Stimulated activated memory B cell treated with anti-CD40 and anti-IgM and Interleukin-4, amounts not matched to agents 10 μg/mL and 1 μg/mL and 100 μg/mL, for 72 hours (primary cell): ENCODE measurements at regions not wholly inside any gene's neighbourhood (a gene's known extent, or its start where the extent isn't known, plus 50 kb on each side); places are given as distances from the start of the nearest gene placed in this dataset.

ENCODE experiments used
- ATAC-seq: fragments of 150-1000 bp; cut with Tn5 transposase; 2 replicates; pipeline ENCODE4 v1.10.0; 2021
- H3K27ac Mint-ChIP-seq: one replicate; pipeline ENCODE4 v1.8.0; 2022; ENCODE audit warnings: mild to moderate bottlenecking, mixed read lengths
- H3K27me3 Mint-ChIP-seq: one replicate; pipeline ENCODE4 v1.8.0; 2022; ENCODE audit warnings: mixed read lengths
- H3K36me3 Mint-ChIP-seq: one replicate; pipeline ENCODE4 v1.8.0; 2022; ENCODE audit warnings: mixed read lengths
- H3K4me1 Mint-ChIP-seq: one replicate; pipeline ENCODE4 v1.8.0; 2022; ENCODE audit warnings: mixed read lengths
- H3K4me3 Mint-ChIP-seq: one replicate; pipeline ENCODE4 v1.8.0; 2022; ENCODE audit warnings: mild to moderate bottlenecking, moderate library complexity, mixed read lengths
- H3K9me3 Mint-ChIP-seq: one replicate; pipeline ENCODE4 v1.8.0; 2022; ENCODE audit warnings: mixed read lengths

DNA sequence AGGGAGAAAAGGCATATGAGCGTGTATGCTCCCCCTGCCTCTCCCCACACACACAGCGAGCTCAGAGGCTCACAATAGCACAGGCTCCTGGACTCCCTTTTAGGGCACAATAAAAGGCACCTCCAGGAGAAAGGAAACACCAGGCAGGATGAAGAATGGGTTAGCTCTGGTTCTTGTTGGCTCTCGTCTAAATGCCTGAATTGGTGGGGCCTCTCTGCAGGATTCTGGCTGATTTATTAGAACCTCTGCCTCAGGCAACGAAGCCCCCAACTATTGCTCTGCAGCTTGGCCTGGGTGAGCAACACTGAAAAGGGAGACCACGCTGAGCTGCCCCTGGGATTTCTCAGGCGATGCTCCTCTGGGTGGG is 590.9 kb upstream of the PLXNA2 start:
- ATAC-seq: no peak

DNA sequence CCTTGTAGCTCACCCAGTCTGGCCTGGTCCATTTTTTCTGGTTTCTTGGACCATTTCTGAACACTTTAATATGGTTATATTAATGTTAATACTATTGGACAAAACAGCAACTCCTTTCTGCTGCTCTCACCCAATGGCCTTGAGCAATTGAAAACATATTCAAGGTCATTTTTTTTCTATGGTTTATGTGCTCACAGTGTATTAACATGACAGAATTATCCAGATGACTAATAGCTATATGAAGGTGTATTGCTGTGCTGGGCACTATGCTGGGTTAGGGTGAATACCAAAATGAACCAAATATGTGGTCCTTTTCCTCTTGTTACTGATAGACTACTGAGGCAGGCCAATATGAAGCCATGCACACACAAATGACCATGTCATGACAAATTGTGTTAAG is 591.6 kb upstream of the PLXNA2 start:
- no peak overlapping the region for H3K4me3 Mint-ChIP-seq
- ATAC-seq: no peak

More for the DNA sequence above, 590.9 kb upstream of the PLXNA2 start:
- H3K4me1 Mint-ChIP-seq: no peaks in the 10 kb centered on the region
- no peaks in the 10 kb centered on the region for H3K9me3 Mint-ChIP-seq
- no peaks in the 10 kb centered on the region for H3K36me3 Mint-ChIP-seq
- no peaks in the 10 kb centered on the region for H3K27me3 Mint-ChIP-seq
- no peak overlapping the region for H3K4me3 Mint-ChIP-seq
- no peak overlapping the region for H3K27ac Mint-ChIP-seq

GRCh38 chr1:208837242-208837641 is 593.1 kb upstream of the PLXNA2 start:
- Mint-ChIP-seq H3K9me3 (no peaks in the 10 kb centered on the region), H3K36me3 (no peaks in the 10 kb centered on the region), H3K4me1 (no peaks in the 10 kb centered on the region), H3K27me3 (no peaks in the 10 kb centered on the region), H3K4me3 (no peak overlapping the region), H3K27ac (no peak overlapping the region)
- ATAC-seq: no peak

More for the DNA sequence above, 591.6 kb upstream of the PLXNA2 start:
- no peaks in the 10 kb centered on the region for H3K36me3 Mint-ChIP-seq
- H3K4me1 Mint-ChIP-seq: no peaks in the 10 kb centered on the region
- no peak overlapping the region for H3K27ac Mint-ChIP-seq
- no peaks in the 10 kb centered on the region for H3K9me3 Mint-ChIP-seq
- H3K27me3 Mint-ChIP-seq: no peaks in the 10 kb centered on the region

- H3K27ac Mint-ChIP-seq: no peak overlapping the region
- peaks cover 8% of the 10 kb centered on the region for H3K27me3 Mint-ChIP-seq
- no peak overlapping the region for H3K4me3 Mint-ChIP-seq
- no peaks in the 10 kb centered on the region for H3K36me3 Mint-ChIP-seq
- H3K4me1 Mint-ChIP-seq: no peaks in the 10 kb centered on the region
- H3K9me3 Mint-ChIP-seq: no peaks in the 10 kb centered on the region
- no peak for ATAC-seq
Measured at GRCh38 chr1:208841436-208841835, 597.3 kb upstream of the PLXNA2 start.

DNA sequence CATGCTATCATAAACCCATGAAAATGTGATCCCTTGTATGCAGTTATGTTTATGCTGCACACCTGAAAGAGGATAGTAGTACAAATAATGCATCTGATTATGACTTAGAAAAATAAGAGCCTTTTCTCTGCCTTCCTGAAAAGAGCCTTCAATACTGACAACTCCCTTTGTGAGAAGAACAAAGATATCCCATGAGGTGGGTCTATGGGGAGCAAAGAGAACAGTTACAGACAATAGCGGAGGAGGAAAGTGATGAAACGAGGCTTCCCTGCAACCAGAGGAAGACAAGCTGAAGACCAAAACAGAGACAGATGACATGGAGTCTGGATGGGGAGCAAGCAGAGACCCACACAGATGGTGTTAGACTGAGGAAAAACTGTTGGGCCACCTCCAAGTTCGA is 598.3 kb upstream of the PLXNA2 start:
- no peak for ATAC-seq
- Mint-ChIP-seq H3K36me3 (no peaks in the 10 kb centered on the region), H3K4me1 (no peaks in the 10 kb centered on the region)

DNA sequence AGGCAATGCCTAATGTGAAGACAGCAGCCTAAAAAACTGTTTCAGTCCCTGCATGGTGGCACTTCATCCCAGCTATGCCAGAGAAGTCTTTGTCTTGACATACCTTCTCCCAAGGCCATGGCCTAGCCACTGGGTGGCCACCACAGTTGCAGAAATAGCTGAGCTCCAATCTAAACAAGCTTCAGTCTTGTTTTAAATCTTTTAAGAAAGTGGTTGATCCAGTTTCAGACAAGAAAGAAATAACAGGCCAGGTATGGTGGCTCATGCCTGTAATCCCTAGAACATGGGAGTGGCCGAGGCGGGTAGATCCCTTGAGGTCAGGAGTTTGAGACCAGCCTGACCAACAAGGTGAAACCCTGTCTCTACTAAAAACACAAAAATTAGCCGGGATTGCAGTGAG is 600.0 kb upstream of the PLXNA2 start:
- Mint-ChIP-seq H3K4me3 (no peak overlapping the region), H3K27me3 (peaks cover 8% of the 10 kb centered on the region), H3K27ac (no peak overlapping the region), H3K36me3 (no peaks in the 10 kb centered on the region), H3K4me1 (no peaks in the 10 kb centered on the region), H3K9me3 (no peaks in the 10 kb centered on the region)
- ATAC-seq: no peak

More for the DNA sequence above, 598.3 kb upstream of the PLXNA2 start:
- Mint-ChIP-seq H3K4me3 (no peak overlapping the region), H3K27ac (no peak overlapping the region), H3K9me3 (no peaks in the 10 kb centered on the region), H3K27me3 (peaks cover 8% of the 10 kb centered on the region)

DNA sequence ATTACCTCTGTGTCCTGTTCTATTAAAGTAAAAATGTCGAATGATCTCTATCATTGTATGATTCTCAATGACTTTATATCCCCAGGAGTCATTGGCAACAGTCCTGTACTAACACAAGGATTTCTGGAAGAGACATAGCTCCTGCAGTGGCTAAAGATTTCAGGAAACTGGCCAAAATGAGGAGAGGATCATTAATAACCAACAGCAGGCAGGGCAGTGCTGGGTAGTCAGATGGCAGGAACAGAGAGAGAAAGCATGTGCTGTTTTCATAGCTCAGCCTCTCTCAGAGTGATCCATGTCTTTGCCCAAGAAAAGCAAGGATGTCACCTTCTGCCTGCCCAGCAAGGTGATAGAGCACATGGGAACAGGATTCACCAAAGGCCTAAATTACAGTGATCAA is 604.7 kb upstream of the PLXNA2 start:
- no peaks in the 10 kb centered on the region for H3K9me3 Mint-ChIP-seq
- no peak overlapping the region for H3K27ac Mint-ChIP-seq

DNA sequence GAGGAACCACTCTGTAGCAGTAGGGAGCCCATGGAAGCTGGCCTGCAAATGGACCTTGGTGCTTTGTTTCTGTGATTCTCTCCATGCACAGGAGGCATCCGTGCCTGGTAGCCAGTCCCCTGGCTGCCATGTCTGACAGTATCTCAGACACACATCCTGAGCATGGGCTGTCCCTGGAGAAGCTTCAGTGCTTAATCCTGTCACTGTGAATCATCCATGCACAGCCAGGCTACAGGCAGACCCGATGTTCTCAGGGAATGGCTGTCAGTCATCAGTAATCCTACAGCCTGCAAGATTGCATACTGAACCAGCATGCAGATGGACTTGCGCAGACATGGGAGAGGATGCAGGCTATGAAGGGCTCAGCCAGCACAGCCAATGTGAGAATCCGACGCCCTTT is 606.3 kb upstream of the PLXNA2 start:
- H3K4me3 Mint-ChIP-seq: no peak overlapping the region
- H3K27ac Mint-ChIP-seq: no peak overlapping the region
- peaks cover 8% of the 10 kb centered on the region for H3K27me3 Mint-ChIP-seq
- no peak for ATAC-seq
- H3K36me3 Mint-ChIP-seq: no peaks in the 10 kb centered on the region
- H3K4me1 Mint-ChIP-seq: no peaks in the 10 kb centered on the region
- H3K9me3 Mint-ChIP-seq: no peaks in the 10 kb centered on the region

More for the DNA sequence above, 604.7 kb upstream of the PLXNA2 start:
- peaks cover 16% of the 10 kb centered on the region for H3K27me3 Mint-ChIP-seq
- no peaks in the 10 kb centered on the region for H3K36me3 Mint-ChIP-seq
- H3K4me1 Mint-ChIP-seq: no peaks in the 10 kb centered on the region
- H3K4me3 Mint-ChIP-seq: no peak overlapping the region
- no peak for ATAC-seq

GRCh38 chr1:208851366-208851765 is 607.2 kb upstream of the PLXNA2 start:
- Mint-ChIP-seq H3K4me1 (no peaks in the 10 kb centered on the region), H3K36me3 (no peaks in the 10 kb centered on the region), H3K27me3 (peaks cover 8% of the 10 kb centered on the region), H3K9me3 (no peaks in the 10 kb centered on the region), H3K4me3 (no peak overlapping the region), H3K27ac (no peak overlapping the region)
- ATAC-seq: no peak

- Mint-ChIP-seq H3K4me1 (no peaks in the 10 kb centered on the region), H3K36me3 (no peaks in the 10 kb centered on the region), H3K9me3 (peaks cover 3% of the 10 kb centered on the region), H3K4me3 (no peak overlapping the region), H3K27me3 (peaks cover 8% of the 10 kb centered on the region), H3K27ac (no peak overlapping the region)
- no peak for ATAC-seq
Measured at GRCh38 chr1:208852911-208853310, 608.7 kb upstream of the PLXNA2 start.

GRCh38 chr1:208855403-208855802 is 611.2 kb upstream of the PLXNA2 start:
- H3K4me3 Mint-ChIP-seq: no peak overlapping the region
- H3K27ac Mint-ChIP-seq: no peak overlapping the region
- H3K36me3 Mint-ChIP-seq: no peaks in the 10 kb centered on the region
- H3K27me3 Mint-ChIP-seq: peaks cover 8% of the 10 kb centered on the region
- no peaks in the 10 kb centered on the region for H3K4me1 Mint-ChIP-seq
- H3K9me3 Mint-ChIP-seq: peaks cover 3% of the 10 kb centered on the region
- ATAC-seq: no peak

GRCh38 chr1:208857465-208857864 is 613.3 kb upstream of the PLXNA2 start:
- Mint-ChIP-seq H3K4me3 (no peak overlapping the region), H3K4me1 (no peaks in the 10 kb centered on the region)

DNA sequence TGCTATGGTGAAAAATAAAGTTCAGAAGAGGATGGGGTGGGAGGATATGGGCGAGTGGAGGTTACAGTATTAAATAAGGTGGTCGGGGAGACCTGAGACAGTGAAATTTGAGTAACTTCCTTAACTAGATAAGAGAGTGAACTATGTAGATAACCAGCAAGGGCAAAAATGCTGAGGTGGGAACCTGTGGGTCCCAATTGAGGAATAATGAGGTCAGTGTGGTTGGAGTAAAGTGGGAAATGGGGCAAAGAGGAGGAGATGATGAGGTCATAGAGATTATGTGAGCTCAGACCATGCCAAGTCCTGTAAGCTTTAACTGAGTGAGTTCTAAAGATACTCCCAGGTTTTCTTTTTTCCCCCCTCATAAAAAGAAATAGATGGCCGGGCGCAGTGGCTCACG is 614.6 kb upstream of the PLXNA2 start:
- ATAC-seq: no peak

More at GRCh38 chr1:208857465-208857864, 613.3 kb upstream of the PLXNA2 start:
- Mint-ChIP-seq H3K27ac (no peak overlapping the region), H3K9me3 (peaks cover 3% of the 10 kb centered on the region), H3K27me3 (peaks cover 8% of the 10 kb centered on the region), H3K36me3 (no peaks in the 10 kb centered on the region)
- no peak for ATAC-seq

DNA sequence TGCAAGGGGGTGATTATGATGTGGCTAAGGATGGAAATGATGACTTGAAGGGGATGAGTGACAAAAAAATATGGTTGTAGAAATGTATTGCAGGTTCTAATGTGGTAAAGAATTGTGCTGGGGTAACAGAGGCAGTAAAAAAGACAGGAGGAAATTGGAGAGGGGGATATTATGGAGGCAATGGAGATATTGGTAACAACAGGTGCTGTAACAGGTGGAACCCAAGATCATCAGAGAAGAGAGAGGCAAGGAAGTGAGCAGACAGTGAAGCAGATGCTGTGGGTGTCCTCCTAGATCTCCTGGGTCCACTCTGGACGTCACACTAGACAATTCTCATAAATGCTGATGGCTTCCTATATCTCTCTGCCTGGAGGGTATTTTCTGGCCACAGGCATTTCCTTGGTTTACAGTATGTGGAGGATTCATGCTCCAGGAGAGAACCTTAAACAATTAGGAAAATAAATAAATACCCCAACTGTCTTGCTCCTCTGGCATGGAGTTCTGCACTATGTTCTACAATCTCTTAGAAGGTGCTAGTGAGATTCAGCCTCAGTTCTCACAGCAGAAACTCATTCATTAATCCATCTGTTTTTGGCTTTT is 620.3 kb upstream of the PLXNA2 start:
- ATAC-seq: no peak
- no peaks in the 10 kb centered on the region for H3K4me1 Mint-ChIP-seq
- H3K27me3 Mint-ChIP-seq: no peaks in the 10 kb centered on the region
- H3K4me3 Mint-ChIP-seq: no peak overlapping the region
- H3K36me3 Mint-ChIP-seq: no peaks in the 10 kb centered on the region
- H3K9me3 Mint-ChIP-seq: peaks cover 10% of the 10 kb centered on the region
- H3K27ac Mint-ChIP-seq: no peak overlapping the region

More for the DNA sequence above, 614.6 kb upstream of the PLXNA2 start:
- Mint-ChIP-seq H3K27ac (no peak overlapping the region), H3K36me3 (no peaks in the 10 kb centered on the region), H3K9me3 (peaks cover 6% of the 10 kb centered on the region), H3K27me3 (no peaks in the 10 kb centered on the region), H3K4me1 (no peaks in the 10 kb centered on the region), H3K4me3 (no peak overlapping the region)

GRCh38 chr1:208866386-208866955 is 622.3 kb upstream of the PLXNA2 start:
- H3K27me3 Mint-ChIP-seq: no peaks in the 10 kb centered on the region
- no peak overlapping the region for H3K27ac Mint-ChIP-seq
- H3K4me1 Mint-ChIP-seq: no peaks in the 10 kb centered on the region
- ATAC-seq: no peak
- no peaks in the 10 kb centered on the region for H3K36me3 Mint-ChIP-seq
- peaks cover 10% of the 10 kb centered on the region for H3K9me3 Mint-ChIP-seq
- H3K4me3 Mint-ChIP-seq: no peak overlapping the region

GRCh38 chr1:208868554-208868953 is 624.4 kb upstream of the PLXNA2 start:
- Mint-ChIP-seq H3K4me1 (no peaks in the 10 kb centered on the region), H3K4me3 (no peak overlapping the region), H3K27me3 (no peaks in the 10 kb centered on the region), H3K9me3 (peaks cover 7% of the 10 kb centered on the region), H3K27ac (no peak overlapping the region), H3K36me3 (no peaks in the 10 kb centered on the region)
- no peak for ATAC-seq
